GM18519 (cell line): ENCODE measurements at regions not wholly inside any gene's neighbourhood (a gene's known extent, or its start where the extent isn't known, plus 50 kb on each side); places are given as distances from the start of the nearest gene placed in this dataset.

Experiments
- ATAC-seq: cut with Tn5 transposase; IDR thresholded peaks from one replicate; pipeline ENCODE4 v1.9.1; 2021; ENCODE audit warnings: mild to moderate bottlenecking, moderate library complexity; ENCODE audit not compliant: unreplicated experiment, low FRiP score

DNA sequence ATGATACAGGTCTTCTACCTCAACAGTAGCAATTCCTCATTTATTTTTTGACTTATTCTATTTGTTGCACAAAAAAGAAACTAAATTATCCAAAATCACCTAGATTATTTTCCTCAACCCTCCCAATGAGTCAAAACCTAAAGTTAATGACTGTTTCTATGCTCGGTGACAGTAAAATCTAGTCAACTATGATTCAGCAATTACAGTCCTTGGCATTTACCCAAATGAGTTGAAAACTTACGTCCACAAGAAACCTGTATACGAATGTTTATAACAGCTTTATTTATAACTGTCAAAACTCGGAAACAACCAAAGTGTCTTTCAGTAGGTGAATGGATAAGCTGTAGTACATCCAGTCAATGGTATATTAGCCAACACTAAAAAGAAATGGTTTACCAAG is 439.3 kb downstream of the CBLN2 start:
- ATAC-seq, result no peak

DNA sequence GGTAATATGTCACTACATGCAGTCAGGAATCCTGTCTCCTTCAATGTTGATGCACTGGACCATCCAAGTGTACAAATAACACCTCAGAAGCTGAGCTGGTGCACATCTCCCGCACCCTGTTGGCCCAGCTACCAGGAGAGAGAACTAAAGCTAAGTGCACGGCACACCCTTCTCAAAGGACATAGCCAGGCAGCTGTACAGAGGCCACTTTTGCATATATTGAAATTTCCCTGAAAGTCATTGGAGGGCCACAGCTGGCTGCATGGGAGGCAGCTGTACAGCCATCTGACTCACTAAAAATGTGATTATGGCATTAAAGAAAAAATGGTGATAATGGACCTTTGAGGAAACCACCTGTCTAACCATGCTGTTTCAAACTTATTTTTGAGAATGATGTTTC is 441.7 kb downstream of the CBLN2 start:
- ATAC-seq, result no peak

DNA sequence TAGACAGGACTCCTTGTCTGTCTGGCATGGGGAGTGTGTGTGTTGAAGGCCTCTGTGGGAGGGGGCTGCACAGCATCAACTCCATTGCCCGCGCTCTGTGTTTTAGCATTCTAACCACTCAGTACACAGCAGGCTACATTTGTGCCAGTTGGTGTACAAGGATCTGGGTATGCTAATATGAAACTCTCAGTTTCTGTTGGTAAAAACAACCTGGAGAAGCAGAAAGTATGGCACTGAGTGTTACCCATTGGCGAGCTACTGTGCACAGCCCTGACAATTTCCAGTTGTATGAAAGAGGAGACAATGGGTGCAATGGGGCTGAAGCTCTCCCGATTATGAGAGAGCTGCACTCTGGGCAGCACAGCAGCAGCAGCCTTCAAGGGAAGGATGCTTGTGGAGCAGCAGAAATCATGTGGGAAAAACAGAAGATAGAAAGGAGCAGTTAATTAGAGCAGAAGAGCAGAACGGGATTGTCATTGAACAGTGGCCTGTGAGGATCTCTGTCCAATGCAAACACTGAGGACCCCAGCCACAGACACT is 443.6 kb downstream of the CBLN2 start:
- ATAC-seq, result no peak

DNA sequence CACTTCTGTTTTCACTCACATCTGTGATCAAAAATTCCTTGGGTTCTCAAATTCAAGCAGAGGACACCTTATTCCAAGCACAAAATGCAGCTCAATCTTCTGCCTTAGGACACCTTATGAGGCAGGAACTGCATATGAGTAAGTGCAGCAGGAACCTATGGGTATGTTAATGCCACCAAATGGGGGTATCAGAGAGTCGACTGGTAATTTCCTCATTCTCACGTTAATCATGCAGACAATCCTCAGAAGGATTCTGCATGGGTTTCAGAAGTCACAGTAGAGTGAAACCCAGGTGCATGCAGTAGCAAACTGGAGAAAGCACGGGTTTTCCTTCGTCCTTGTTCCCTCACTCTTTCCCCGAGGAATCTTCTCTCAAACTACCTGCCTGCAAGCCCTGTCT is 452.8 kb downstream of the CBLN2 start:
- no peak for ATAC-seq

DNA sequence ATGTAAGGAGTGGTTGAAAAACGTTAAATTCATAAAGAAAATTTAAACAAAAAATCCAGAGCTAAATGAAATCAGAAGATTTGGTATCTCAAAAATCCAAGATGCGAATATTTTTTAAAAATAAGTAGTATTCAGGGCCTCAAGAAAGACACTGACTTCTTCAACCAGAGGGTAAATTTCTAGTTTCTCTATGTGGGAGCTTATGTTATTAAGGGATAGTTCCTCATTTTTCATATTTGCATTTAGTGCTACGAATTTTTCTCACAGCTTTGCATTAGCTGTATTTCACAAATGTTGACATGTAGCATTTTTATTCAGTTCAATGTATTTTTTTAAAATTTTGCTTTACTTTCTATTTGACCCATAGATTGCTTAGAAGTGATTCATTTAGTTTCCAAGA is 454.7 kb downstream of the CBLN2 start:
- ATAC-seq, result peak; percentile 44

DNA sequence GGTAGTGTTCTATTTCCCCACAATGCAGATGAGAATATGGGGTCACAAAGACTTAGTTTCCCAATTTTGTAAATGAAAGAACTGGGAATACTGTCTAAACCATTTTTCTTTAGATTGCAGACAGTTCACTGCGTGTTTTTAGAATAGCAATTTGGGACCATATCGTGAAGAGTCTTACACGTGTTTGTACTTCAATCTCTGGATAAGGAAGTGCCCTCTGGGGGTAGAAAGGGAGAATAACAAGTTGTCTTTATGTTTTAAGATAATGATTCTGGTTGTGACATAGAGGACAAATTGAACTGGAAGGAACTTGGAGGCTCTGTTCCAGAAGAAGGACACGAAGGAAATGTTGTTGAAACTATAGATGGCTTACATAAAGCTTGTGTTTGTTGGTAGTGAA is 457.7 kb downstream of the CBLN2 start:
- ATAC-seq, result no peak

DNA sequence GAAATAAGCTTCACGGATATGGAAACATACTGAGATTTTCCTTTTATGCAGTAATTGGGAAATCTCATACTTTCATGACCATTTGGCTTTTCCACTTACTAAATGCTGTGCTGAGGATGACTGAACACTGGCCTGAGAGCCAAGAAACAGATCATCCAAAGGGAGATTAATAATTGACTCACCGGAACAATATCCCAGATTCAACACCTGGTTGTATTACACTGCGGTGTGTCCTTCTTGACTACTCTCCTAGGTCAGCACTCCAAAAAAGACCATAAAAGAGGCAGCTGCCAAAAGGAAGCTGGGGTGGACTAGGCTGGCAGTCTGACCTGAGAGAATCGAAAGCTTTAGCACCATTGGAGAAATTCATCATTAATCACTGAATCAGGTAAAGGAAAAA is 469.1 kb downstream of the CBLN2 start:
- no peak for ATAC-seq

DNA sequence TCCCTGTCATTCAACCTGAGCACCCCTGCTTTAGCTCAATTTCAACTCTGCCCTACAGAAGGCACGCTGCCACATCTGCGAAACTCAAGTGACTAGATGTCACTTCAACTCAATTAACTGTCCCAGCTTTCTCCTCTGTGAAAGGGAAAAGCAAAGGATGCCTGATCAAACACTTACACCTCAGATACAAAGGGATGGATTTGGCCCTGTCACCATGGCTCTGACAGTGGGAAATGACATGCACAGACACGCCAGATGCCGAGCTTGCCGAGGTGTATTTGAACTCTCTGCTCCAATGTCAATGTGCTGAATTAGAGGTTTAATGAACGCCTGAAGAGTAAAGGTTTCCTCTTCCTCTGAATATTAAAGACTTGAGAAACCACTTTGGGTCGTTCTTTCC is 481.1 kb downstream of the CBLN2 start:
- ATAC-seq, result no peak

DNA sequence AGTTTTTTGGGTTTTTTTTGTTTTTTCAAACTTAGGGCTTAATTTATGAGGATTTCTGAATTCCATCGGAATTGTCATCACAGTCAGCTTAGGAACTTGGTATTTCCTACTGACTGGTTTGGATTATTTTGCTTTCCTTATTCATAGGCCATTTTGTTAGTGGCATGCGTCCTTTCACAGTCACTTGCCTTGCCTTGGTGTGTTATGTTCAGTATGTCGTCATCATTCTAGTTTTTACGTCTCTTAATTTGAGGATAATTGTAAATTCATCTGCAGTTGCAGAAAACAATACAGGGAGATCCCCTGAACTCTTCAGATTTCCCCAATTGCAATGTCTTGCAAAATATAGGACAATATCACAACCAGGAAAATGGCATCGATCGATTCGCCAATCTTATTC is 485.3 kb downstream of the CBLN2 start:
- ATAC-seq, result no peak

DNA sequence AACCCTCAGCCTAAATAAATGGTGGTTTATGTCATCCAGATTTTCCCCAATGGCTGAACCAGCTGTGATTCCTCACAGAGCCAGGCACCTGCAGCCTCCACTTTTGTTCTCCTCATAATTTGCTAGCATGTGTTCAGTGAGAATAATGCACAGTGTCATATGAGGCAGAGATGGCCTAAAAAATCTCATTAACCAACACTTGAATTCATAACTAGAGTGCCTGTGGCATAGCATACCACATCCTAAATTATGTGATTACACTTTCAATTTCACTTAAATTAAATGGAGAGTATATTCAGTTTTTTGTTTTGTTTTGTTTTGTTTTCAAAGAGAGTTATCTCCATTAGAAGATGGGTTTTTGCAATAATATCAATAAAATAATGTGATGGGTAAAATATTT is 488.0 kb downstream of the CBLN2 start:
- ATAC-seq, result no peak

DNA sequence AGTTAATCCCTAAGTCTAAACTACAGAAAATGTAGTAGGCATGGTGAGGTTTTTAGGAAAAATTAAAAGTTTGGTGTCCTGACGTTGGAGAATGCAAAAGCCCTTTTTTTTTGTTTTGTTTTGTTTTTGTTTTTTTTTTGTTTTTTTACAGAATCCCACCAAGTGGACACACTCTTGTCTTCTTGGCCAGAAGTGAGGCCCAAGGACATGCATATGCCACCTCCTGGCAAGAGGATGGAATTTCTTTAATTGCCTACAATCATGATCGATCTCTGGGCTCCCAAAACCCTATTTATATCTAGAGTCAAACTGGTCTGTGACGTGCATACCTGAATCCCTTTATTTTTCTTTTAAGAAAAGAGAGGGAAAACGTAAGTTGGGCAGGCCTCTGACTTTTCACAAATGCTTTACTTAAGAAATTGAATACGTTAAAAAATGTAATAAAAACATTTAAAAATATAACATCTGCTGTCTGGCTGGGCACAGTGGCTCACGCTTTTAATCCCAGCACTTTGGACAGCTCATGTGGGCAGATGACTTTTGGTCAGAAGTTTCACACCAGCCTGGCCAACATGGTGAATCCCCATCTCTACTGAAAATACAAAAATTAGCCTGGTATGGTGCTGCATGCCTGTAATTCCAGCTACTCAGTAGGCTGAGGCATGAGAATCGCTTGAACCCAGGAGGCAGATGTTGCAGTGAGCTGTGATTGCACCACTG is 502.7 kb downstream of the CBLN2 start:
- no peak for ATAC-seq

DNA sequence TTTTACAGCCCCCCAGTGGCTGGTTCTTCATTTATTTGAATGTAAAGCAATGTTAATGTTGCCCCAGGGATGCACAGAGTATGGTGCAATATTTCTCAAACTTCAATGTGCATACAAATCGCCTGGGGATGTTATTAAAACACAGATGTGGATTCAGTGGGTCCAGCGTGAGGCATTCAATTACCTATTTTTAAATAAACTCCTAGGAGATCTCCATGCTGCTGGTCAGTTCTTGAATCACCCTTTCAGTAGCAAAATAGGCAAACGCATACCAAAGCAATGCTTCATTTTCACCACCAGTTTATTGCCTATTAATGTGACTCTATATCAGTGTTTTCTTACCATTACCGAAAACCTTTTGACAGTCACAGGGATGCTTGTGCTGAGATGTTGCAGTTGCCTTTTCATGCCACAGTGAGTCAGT is 530.7 kb downstream of the CBLN2 start:
- ATAC-seq, result no peak

DNA sequence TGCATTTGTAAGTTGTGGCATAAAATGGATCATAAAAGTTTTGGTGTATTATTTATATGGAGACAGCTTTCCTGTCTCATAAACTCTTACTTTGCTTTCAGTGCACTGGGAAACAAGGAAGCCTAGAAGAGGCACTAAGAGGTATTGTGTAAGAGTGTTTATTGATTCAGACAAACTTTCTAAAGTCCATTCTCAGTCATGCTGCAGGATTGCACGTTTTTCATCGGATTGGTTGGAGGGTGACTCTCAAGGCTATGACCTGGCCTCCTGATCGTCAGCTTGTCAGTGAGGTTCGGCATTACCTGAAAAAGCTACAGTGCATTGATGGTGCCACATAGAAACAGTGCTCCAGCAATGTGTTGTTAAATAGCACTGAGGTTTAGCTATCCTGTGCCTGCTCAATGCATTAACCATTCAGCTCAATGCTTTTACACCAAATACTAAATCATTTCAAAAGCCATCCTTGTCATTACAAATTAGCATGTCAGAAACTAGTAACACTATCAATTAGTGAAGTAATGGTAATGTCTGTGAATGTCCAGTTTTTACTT is 545.5 kb downstream of the CBLN2 start:
- ATAC-seq, result no peak

DNA sequence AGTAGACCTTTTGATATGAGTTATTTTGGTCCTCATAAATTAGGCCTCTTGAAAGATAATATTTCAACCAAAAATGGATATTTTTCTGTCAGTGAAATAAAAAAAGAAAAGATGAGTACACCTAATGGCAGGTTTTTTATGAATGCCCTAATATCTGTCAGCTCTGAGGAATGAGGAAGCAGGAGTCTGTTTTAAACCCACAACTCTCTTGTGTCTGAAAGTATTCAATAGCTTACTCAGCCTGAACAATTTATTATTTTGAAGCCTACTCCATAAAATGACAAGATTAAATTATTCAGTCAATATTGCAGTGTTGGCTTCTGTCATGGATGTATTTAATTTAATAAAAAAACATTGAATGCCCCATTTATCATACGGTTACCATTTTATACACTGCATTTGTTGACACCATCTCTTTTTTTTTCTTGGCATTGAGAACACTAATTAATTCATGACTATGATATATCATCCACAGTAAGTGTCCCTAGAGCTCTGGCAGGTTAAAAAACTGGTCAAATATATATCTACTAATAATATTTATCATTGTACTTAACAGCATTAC is 548.2 kb downstream of the CBLN2 start:
- ATAC-seq, result no peak

DNA sequence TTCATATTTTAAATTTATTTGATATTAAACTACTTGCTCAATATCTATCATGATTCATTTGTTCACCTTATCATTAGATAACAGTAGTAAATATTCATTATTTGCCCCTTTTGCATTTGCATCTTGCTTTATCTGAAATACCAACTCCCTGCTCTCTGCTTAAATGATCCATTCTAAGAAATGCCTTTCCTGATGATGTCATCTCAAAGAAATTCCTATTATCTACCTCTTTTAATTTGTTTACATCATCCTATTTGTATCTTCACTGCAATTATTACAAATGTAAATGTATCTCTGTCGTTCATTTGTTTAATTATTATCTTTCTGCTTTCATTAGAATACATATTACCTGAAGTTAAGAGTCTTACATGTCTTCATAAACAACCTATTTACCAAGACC is 549.9 kb downstream of the CBLN2 start:
- no peak for ATAC-seq

DNA sequence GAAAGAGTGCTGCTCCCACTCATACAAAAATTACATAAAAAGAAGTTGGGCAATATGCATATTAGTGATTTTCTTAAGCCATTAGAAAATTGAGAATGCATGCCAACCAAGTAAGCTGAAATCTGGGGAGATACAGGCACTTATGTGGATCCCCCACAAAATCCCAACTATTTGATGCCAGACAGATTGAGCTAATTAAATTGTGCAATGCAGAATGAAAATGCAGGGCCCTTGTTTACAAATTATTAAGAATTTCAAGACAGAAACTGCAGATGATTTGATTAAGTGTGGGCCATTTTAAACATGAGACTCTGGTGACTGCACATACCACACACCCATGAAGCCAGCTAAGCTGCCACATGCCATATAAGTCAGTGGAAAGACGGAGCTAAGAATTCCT is 554.5 kb downstream of the CBLN2 start:
- no peak for ATAC-seq

DNA sequence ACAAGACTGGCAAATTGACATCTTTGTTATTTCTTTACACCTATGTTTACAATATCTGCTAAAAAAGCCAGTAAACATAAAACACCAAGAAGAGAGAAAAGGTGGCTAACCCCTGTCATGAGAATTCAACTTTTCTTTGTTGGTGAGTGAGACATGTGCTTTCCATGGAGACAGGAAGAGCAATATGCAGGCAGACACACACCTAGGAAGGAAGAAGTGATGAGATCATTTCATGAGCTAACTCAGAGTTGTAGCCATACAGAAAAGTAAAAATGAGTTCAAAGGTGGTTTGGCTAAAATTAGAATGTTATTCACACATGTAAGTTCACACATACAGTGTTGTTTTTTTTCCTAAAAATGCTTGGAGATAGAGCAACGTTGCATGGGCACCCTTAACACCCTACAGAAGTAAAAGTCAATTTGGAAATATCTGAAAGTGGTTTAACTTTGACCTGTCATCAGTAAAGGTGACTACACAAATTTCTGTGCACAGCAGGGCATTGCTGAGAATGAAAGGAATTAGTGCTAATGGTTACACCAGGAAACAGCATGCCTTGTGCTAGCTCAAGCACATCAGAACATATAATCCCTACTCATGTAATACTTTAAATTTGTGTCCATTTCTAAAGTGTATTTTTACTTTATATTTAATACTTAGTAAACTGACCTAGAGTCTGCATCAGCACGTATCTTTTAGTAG is 557.6 kb downstream of the CBLN2 start:
- no peak for ATAC-seq

DNA sequence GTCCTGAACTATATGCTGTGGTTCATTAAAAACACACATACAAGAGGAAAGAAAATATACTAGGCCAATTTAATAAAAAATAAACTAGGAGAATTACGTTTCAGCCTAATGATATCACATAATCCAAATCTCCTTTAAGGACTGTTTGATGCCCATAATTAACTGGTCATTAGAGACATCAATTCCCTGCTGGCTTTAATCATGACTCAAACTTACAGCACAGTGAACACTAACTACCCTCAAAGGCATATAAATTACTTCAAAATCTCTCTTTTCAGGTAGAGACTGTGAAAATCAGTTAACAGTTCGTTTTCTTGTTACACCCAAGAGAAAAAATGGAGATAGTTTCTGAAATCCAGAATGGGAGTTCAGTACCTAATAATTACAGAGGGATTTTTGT is 567.4 kb downstream of the CBLN2 start:
- no peak for ATAC-seq

DNA sequence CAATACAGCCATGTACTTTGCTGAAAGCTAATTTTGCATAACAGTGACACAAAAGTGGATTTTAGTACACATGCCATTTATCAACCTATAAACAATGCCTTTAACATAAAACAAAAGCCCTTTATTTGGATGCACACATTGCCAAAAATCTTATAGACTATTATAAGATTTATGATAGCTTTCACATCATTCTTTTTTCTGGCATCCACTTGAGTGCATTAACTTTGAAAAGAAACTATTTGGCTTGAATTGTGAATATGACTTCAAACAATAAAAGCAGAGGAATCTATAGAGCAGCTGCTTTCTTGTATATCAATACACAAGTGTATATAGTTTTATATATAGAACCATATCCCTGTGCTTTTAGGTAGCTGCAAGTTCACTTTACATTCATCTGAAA is 577.4 kb downstream of the CBLN2 start:
- ATAC-seq, result no peak

DNA sequence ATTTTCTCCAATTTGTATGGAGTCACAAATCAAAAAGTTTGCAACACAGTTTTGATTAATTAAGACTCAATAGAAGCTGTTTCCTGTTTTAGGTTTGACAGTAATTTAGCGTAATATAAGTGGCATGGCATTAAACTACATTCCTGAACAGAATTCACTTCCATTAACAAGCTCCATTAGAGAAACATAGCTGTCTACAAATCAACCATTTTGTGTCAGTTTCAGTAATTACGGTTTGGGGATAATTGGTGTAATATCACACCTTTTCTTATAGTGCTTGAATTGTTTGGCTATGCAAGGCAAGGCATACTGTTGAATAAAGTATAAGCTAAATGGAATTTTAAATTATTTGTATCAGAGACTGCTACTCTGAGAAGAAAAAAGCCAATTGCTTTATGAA is 585.5 kb downstream of the CBLN2 start:
- ATAC-seq, result no peak

DNA sequence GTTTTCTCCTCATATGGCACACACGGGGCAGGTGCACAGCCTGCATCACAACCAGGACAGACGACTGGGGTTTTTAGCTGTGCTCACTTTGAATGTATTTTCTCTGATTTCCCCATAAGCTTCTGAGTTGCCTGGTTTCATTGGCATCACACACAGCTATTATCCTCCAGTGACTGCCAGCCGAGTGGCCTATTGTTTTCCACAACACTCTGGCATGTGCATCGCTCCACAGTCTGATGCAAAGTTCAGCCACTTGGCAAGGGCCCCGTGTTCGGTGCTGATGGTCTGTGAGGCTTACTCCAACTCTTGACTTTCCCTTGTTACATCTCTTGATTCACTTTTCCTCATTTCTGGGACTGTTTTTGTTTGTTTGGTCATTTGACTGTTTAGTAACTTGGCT is 593.1 kb downstream of the CBLN2 start:
- no peak for ATAC-seq

DNA sequence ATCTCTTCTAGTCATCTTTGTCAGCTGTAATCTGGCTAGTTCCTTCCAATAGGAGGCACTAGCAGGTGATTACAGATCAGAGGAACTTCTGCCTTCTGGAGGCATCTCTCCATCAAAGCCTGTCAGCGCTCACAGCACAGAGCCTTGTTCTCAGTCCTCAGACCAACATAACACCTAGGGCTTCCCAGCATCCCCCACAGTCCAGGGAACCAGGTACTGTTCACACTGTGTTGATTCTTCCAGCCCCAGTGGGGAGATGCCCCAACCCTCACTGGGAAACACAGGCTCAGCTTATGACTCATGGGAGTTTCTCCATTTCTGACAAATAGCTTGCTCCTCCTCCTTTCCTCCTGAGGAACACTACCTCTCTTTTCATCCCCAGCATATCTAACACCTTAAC is 601.7 kb downstream of the CBLN2 start:
- no peak for ATAC-seq
